ENCODE measurements at regions not wholly inside any gene's neighbourhood (a gene's known extent, or its start where the extent isn't known, plus 50 kb on each side); places are given as distances from the start of the nearest gene placed in this dataset.

DNA sequence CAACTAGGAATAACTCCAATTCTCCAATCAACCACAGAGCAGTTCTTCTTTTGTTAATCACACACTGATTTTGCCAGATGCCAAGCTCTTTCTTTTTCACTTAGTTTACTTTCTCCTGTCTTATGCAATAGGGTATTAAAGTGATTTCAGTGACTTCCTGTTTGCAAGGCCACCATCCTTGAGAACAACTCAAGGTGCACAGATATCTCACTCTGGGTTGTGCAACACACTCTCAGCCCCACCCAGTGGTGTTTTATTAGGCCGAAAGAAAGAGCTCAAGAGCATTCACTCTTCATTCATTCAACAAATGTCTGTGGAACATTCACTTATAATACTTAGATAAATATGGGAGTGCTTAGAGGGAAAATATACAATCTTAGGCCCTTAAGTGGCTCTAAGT lies 352.5 kb downstream of the ZNF326 start:
- ATAC-seq (no peak), FAIRE-seq (no peak), DNase-seq (ENCODE audit: low read depth in 1 of 2, low spot score in 1 of 2) (no peak)
- no peak for TF ChIP-seq FOSB (CRISPR knock-in tag; IDR thresholded peaks at IDR 0.05)
- TF ChIP-seq SMC3 (IDR thresholded peaks at IDR 0.05), result no peak
- no peak for TF ChIP-seq BHLHE40 (IDR thresholded peaks at IDR 0.05; ENCODE audit: low read depth, low read length)
- no peak for TF ChIP-seq ZSCAN20 (CRISPR knock-in tag; IDR thresholded peaks at IDR 0.05)
- TF ChIP-seq, protein P1, sequence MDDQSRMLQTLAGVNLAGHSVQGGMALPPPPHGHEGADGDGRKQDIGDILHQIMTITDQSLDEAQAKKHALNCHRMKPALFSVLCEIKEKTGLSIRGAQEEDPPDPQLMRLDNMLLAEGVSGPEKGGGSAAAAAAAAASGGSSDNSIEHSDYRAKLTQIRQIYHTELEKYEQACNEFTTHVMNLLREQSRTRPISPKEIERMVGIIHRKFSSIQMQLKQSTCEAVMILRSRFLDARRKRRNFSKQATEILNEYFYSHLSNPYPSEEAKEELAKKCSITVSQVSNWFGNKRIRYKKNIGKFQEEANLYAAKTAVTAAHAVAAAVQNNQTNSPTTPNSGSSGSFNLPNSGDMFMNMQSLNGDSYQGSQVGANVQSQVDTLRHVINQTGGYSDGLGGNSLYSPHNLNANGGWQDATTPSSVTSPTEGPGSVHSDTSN (IDR thresholded peaks at IDR 0.05), result no peak
- TF ChIP-seq EP300 (IDR thresholded peaks at IDR 0.05), result no peak
- TF ChIP-seq HMGXB4 (CRISPR knock-in tag; IDR thresholded peaks at IDR 0.05; ENCODE audit: borderline replicate concordance), result no peak
- TF ChIP-seq ATOH8 (CRISPR knock-in tag; IDR thresholded peaks at IDR 0.05; ENCODE audit: low read depth), result no peak
- 25% methylated on average over 1 of the region's 1 CpG for WGBS (ENCODE audit: missing lambda C conversion rate)
- no peak overlapping the region for H3K4me3 ChIP-seq
- H3K27ac ChIP-seq, result no peak overlapping the region
- CTCF ChIA-PET, result no interaction called here
- POLR2A ChIA-PET, result no interaction called here
- no peaks in the 10 kb centered on the region for H3K4me1 ChIP-seq
- H3K9me3 ChIP-seq, result 0 out of 3 replicates have a peak, but pooled peaks cover 2% of the 10 kb centered on the region
- H3K4me2 ChIP-seq, result no peak overlapping the region

DNA sequence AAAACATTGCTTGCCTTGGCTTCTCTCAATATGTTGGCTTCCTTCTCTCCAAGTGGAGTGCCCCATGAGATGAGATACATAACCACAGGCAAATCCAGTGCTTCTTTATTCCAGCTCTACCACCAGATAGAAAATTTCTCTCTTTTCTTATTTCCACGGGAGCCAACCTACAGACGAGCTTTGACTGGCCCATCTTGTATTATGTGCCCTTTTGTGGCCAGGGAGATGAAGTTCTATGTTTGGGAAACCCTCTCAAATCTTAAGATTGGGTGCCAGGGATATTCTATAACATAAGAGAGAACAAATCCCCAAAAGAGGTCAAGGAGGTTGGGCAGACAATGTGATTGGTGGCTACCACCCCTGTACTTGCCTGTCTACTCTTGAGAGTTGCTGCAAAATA lies 351.8 kb downstream of the ZNF326 start:
- TF ChIP-seq, protein P2, sequence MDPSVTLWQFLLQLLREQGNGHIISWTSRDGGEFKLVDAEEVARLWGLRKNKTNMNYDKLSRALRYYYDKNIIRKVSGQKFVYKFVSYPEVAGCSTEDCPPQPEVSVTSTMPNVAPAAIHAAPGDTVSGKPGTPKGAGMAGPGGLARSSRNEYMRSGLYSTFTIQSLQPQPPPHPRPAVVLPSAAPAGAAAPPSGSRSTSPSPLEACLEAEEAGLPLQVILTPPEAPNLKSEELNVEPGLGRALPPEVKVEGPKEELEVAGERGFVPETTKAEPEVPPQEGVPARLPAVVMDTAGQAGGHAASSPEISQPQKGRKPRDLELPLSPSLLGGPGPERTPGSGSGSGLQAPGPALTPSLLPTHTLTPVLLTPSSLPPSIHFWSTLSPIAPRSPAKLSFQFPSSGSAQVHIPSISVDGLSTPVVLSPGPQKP (IDR thresholded peaks at IDR 0.05; ENCODE audit: low read depth, low read length), result no peak
- TF ChIP-seq EP300 (IDR thresholded peaks at IDR 0.05) (no peak), FOXS1 (CRISPR knock-in tag; IDR thresholded peaks at IDR 0.05) (no peak), ZFP36 (IDR thresholded peaks at IDR 0.05; ENCODE audit: borderline replicate concordance, partially characterized antibody) (no peak), CEBPB (IDR thresholded peaks at IDR 0.05) (no peak), HDAC2 (IDR thresholded peaks at IDR 0.05) (no peak), MYC (IDR thresholded peaks at IDR 0.05; ENCODE audit: borderline replicate concordance, low read length) (no peak), CHD4 (IDR thresholded peaks at IDR 0.05; ENCODE audit: borderline replicate concordance) (no peak)
- TF ChIP-seq, protein P3, sequence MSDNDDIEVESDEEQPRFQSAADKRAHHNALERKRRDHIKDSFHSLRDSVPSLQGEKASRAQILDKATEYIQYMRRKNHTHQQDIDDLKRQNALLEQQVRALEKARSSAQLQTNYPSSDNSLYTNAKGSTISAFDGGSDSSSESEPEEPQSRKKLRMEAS (IDR thresholded peaks at IDR 0.05), result no peak
- POLR2A ChIA-PET, result no interaction called here
- DNase-seq (ENCODE audit: low read depth in 1 of 2, low spot score in 1 of 2) (no peak), FAIRE-seq (no peak), ATAC-seq (no peak)
- WGBS (ENCODE audit: missing lambda C conversion rate), result 3% methylated on average over 2 of the region's 2 CpGs
- 0 out of 3 replicates have a peak, but pooled peaks cover 2% of the 10 kb centered on the region for H3K9me3 ChIP-seq
- no peak overlapping the region for H3K4me2 ChIP-seq
- H3K27ac ChIP-seq, result no peak overlapping the region
- H3K4me3 ChIP-seq, result no peak overlapping the region
- CTCF ChIA-PET, result no interaction called here
- no peaks in the 10 kb centered on the region for H3K4me1 ChIP-seq

DNA sequence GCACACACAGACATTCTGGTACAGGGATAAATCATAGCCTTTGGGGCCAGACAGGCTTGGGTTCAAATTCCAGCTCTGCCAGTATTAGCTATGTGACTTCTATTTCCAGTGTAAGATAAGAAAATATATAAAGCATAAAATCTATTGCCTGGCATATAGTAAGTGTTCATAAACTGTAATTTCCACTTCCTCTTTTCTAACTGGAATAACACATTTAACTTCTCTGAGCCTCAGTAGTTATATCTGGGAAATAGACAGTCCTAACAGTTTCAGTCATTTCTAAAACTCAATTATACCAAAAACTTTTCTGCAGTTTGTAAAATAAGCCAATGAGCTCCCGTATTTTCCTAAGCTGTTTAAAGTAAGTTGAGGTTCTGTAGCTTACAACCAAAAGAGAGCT lies 351.4 kb downstream of the ZNF326 start:
- ChIA-PET POLR2A (no interaction called here), CTCF (no interaction called here)
- FAIRE-seq (no peak), ATAC-seq (no peak), DNase-seq (ENCODE audit: low read depth in 1 of 2, low spot score in 1 of 2) (no peak)
- H3K4me1 ChIP-seq, result no peaks in the 10 kb centered on the region
- no peak overlapping the region for H3K27ac ChIP-seq
- TF ChIP-seq, protein P2 (IDR thresholded peaks at IDR 0.05; ENCODE audit: low read depth, low read length), result no peak
- TF ChIP-seq HOXA7 (CRISPR knock-in tag; IDR thresholded peaks at IDR 0.05) (no peak), ZC3H11A (IDR thresholded peaks at IDR 0.05) (no peak), ZSCAN20 (CRISPR knock-in tag; IDR thresholded peaks at IDR 0.05) (no peak), HES2 (IDR thresholded peaks at IDR 0.05) (no peak), CHD2 (IDR thresholded peaks at IDR 0.05; ENCODE audit: low read length, partially characterized antibody) (no peak), RFX5 (IDR thresholded peaks at IDR 0.05) (no peak), CHD4 (IDR thresholded peaks at IDR 0.05; ENCODE audit: borderline replicate concordance) (no peak), NFE2L2 (conservative IDR thresholded peaks at IDR 0.05; ENCODE audit: low read length) (no peak), ESRRA (IDR thresholded peaks at IDR 0.05; ENCODE audit: borderline replicate concordance, low read length) (no peak)
- TF ChIP-seq, protein P4, sequence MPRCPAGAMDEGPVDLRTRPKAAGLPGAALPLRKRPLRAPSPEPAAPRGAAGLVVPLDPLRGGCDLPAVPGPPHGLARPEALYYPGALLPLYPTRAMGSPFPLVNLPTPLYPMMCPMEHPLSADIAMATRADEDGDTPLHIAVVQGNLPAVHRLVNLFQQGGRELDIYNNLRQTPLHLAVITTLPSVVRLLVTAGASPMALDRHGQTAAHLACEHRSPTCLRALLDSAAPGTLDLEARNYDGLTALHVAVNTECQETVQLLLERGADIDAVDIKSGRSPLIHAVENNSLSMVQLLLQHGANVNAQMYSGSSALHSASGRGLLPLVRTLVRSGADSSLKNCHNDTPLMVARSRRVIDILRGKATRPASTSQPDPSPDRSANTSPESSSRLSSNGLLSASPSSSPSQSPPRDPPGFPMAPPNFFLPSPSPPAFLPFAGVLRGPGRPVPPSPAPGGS (IDR thresholded peaks at IDR 0.05), result no peak
- H3K4me3 ChIP-seq, result no peak overlapping the region
- WGBS (ENCODE audit: missing lambda C conversion rate), result 0% methylated on average over 1 of the region's 1 CpG
- H3K9me3 ChIP-seq, result 0 out of 3 replicates have a peak, but pooled peaks cover 2% of the 10 kb centered on the region
- no peak overlapping the region for H3K4me2 ChIP-seq
